GM12891 (cell line): ENCODE measurements at regions not wholly inside any gene's neighbourhood (a gene's known extent, or its start where the extent isn't known, plus 50 kb on each side); places are given as distances from the start of the nearest gene placed in this dataset.

Experiments used
- DNase-seq: peaks from one replicate; pipeline ENCODE4 v3.0.0; 2011; ENCODE audit warnings: low spot score; ENCODE audit not compliant: insufficient read length
- FAIRE-seq: peaks from 2 replicates; lab custom pipeline; 2011; peaks lifted over from hg19 to GRCh38; lab: Jason Lieb, UNC
- PAX5 ChIP-seq: IDR thresholded peaks from 2 replicates; pipeline ENCODE4 v1.6.1; 2011; ENCODE audit warnings: low read length, moderate library complexity, mild to moderate bottlenecking; ENCODE audit not compliant: insufficient read depth, severe bottlenecking
- POLR2A ChIP-seq: IDR thresholded peaks from 2 replicates; pipeline ENCODE4 v1.6.1; 2011; ENCODE audit warnings: low read depth, low read length, control low read depth
- POLR2AphosphoS5 ChIP-seq: IDR thresholded peaks from 2 replicates; pipeline ENCODE4 v1.6.1; 2011; ENCODE audit warnings: low read depth, low read length, control low read depth
- POU2F2 ChIP-seq: IDR thresholded peaks from 2 replicates; pipeline ENCODE4 v1.6.1; 2011; ENCODE audit warnings: low read depth, mild to moderate bottlenecking, control low read depth, low read length, moderate library complexity
- SPI1 ChIP-seq: IDR thresholded peaks from 2 replicates; pipeline ENCODE4 v1.6.1; 2011; ENCODE audit warnings: low read depth, low read length, control low read depth
- TAF1 ChIP-seq: IDR thresholded peaks from 2 replicates; pipeline ENCODE4 v1.6.1; 2011; ENCODE audit warnings: low read depth, low read length, control low read depth

GRCh38 chr14:104329793-104330192 lies 191.4 kb downstream of the KIF26A start:
- DNase-seq (no peak), FAIRE-seq (no peak)
- TF ChIP-seq PAX5 (no peak), POU2F2 (no peak), POLR2A (no peak), TAF1 (no peak), POLR2AphosphoS5 (no peak), SPI1 (no peak)

DNA sequence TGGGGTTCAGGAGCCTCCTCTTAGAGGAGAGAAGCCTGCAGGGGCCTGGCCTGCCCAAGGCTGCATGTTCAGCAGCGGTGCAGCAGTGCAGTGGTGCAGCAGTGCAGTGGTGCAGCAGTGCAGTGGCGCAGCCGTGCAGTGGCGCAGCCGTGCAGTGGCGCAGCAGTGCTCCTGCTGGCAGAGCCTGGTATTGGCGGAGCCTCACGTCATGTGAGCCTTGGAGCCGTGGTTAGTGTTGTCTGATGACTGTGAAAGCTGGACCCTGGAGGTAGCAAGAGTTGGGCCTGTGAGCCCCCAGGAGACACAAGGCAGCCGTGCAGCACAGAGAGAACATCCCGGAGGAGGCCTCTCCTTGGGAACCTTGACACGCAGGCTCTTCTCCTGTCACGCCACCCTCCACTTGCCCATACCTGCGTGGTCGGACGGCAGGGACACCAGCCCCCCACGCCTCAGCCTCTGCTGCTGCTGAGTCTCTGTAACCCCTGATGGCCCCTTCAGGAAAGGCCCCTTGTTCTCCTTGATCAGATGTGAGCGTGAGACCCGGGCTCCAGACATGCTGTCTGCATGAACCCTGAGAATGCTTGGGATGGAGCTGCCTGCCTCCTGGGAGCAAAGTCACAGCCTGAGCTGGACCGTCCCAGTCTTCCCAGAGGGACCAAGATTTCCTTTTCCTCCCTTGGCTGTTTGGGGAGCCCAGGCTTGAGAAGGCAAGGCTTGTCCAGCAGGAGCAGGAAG lies 193.7 kb downstream of the KIF26A start:
- TF ChIP-seq SPI1 (no peak), POU2F2 (no peak), POLR2A (no peak), POLR2AphosphoS5 (no peak), TAF1 (no peak), PAX5 (no peak)
- FAIRE-seq (no peak), DNase-seq (no peak)

GRCh38 chr14:104332634-104333270 lies 194.4 kb downstream of the KIF26A start:
- TF ChIP-seq POU2F2: no peak
- no peak for TF ChIP-seq POLR2A
- no peak for TF ChIP-seq TAF1
- TF ChIP-seq PAX5: no peak
- TF ChIP-seq POLR2AphosphoS5: no peak
- TF ChIP-seq SPI1: no peak
- no peak for DNase-seq

GRCh38 chr14:104333646-104334423 lies 195.4 kb downstream of the KIF26A start:
- no peak for FAIRE-seq
- no peak for TF ChIP-seq POLR2A
- TF ChIP-seq POLR2AphosphoS5: no peak
- no peak for TF ChIP-seq PAX5
- TF ChIP-seq SPI1: no peak
- TF ChIP-seq TAF1: no peak
- TF ChIP-seq POU2F2: no peak
- no peak for DNase-seq

More at GRCh38 chr14:104332634-104333270, 194.4 kb downstream of the KIF26A start:
- FAIRE-seq: no peak

DNA sequence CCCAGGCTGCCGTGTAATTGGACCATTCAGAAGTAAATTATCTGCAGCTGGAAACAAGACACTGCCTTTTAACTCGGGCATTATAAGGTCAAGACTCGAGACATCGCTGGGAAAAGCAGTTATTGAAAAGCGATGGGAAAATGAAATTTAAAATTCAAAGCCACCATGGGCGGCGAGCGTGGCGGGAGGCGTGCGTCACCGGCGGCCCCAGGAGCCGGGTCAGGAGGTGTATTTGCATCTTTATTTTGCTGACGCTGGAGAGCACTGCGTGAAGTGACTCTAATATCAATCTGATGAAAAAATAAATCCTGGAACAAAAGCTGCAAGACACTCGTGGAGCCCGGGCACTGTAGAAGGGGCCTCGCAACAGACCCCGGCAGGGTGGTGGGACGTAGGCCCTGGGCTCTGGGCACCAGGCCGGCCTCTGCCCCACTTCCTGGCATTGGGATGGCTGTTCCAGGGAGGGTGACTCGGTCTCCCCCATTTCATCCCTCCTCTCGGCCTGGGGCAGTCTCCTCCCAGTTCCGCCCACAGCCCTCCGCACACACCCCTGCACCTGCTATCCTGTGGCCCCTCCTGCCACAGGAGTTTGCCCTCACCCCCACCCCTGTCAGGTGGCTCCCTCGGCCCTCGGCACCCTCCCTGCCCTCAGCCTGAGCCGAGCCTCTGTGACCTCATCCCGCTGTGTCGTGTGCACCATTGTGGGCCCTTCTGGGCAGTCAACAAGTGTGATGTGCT lies 196.2 kb downstream of the KIF26A start:
- no peak for TF ChIP-seq PAX5
- no peak for TF ChIP-seq POLR2A
- DNase-seq (no peak), FAIRE-seq (no peak)

DNA sequence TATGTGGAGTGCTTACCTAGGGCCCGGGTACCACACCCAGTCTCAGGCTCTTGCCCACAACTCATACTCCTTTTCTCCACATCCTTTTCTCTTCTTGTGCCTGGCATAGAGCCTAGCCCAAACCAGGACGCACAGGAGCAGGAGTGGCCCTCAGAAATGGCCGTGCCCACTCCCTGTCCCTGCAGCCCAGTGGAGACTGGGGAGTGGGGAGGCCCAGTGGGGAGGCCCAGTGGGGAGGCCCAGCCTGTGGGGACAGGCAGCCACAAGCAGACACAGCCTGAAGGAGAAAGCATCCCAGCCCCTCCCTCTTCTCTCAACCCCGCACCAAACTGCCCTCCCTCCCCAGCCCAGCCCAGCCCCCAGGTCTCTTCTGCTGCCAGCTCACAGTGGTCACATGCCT lies 196.8 kb downstream of the KIF26A start:
- FAIRE-seq (no peak), DNase-seq (no peak)
- no peak for TF ChIP-seq POLR2AphosphoS5
- no peak for TF ChIP-seq TAF1
- no peak for TF ChIP-seq SPI1
- no peak for TF ChIP-seq POU2F2
- TF ChIP-seq POLR2A: no peak

GRCh38 chr14:104335611-104336010 lies 197.2 kb downstream of the KIF26A start:
- no peak for TF ChIP-seq SPI1
- TF ChIP-seq POLR2A: no peak
- no peak for TF ChIP-seq TAF1
- no peak for TF ChIP-seq POLR2AphosphoS5
- no peak for TF ChIP-seq POU2F2
- no peak for TF ChIP-seq PAX5
- FAIRE-seq (no peak), DNase-seq (no peak)

GRCh38 chr14:104337351-104337750 lies 199.0 kb downstream of the KIF26A start:
- TF ChIP-seq POLR2AphosphoS5 (no peak), TAF1 (no peak)
- no peak for FAIRE-seq
- DNase-seq: no peak

DNA sequence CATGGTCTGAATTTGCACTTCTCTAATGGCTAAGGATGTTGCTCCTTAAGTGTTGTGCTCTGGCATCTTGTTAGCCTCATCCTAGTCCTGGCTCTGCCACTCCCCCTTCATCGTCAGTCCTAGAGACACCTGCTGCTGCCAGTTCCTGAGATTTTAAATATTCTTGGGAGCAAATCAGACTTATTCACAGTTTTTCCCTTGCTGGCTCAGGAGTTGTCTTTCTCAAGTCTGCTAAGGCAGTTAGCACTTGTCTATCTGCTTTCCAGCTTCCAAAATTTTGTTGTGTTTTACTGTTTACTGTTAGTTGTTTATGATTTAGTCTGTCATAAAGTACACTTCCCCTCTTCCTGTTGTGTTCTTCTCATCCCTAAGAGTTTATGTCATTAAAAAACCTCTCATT lies 201.0 kb downstream of the KIF26A start:
- FAIRE-seq: no peak
- TF ChIP-seq SPI1 (no peak), POU2F2 (no peak), TAF1 (no peak), POLR2AphosphoS5 (no peak), POLR2A (no peak), PAX5 (no peak)
- DNase-seq: no peak

- TF ChIP-seq PAX5 (no peak), SPI1 (no peak), TAF1 (no peak), POU2F2 (no peak), POLR2A (no peak), POLR2AphosphoS5 (no peak)
- no peak for DNase-seq
- no peak for FAIRE-seq
These were observed 201.4 kb downstream of the KIF26A start for GRCh38 chr14:104339829-104340228.
